ENCODE measurements at regions not wholly inside any gene's neighbourhood (a gene's known extent, or its start where the extent isn't known, plus 50 kb on each side); places are given as distances from the start of the nearest gene placed in this dataset.

DNA sequence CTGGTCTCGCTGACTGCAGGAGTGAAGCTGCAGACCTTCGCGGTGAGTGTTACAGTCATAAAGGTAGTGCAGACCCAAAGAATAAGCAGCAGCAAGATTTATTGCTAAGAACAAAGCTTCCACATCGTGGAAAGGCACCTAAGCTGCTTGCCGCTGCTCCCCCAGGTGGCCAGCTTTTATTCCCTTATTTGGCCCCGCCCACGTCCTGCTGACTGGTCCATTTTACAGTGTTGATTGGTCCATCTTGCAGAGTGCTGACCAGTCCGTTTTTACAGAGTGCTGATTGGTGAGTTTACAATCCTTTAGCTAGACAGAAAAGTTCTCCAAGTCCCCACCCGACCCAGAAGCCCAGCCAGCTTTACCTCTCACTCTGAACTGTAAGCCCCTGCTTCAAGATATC, 227.8 kb downstream of the ABCC12 start:
- TF ChIP-seq, protein P1, sequence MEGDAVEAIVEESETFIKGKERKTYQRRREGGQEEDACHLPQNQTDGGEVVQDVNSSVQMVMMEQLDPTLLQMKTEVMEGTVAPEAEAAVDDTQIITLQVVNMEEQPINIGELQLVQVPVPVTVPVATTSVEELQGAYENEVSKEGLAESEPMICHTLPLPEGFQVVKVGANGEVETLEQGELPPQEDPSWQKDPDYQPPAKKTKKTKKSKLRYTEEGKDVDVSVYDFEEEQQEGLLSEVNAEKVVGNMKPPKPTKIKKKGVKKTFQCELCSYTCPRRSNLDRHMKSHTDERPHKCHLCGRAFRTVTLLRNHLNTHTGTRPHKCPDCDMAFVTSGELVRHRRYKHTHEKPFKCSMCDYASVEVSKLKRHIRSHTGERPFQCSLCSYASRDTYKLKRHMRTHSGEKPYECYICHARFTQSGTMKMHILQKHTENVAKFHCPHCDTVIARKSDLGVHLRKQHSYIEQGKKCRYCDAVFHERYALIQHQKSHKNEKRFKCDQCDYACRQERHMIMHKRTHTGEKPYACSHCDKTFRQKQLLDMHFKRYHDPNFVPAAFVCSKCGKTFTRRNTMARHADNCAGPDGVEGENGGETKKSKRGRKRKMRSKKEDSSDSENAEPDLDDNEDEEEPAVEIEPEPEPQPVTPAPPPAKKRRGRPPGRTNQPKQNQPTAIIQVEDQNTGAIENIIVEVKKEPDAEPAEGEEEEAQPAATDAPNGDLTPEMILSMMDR (conservative IDR thresholded peaks at IDR 0.05; ENCODE audit: low read length): no peak
- no peak for TF ChIP-seq EZH2phosphoT487 (IDR thresholded peaks at IDR 0.05; ENCODE audit: borderline replicate concordance)

Data from Loucy (cell line).